ENCODE measurements at regions not wholly inside any gene's neighbourhood (a gene's known extent, or its start where the extent isn't known, plus 50 kb on each side); places are given as distances from the start of the nearest gene placed in this dataset.

- no peak overlapping the region for H3K4me3 Mint-ChIP-seq
- peaks cover 23% of the 10 kb centered on the region for H3K27me3 Mint-ChIP-seq (ENCODE audit: low read depth)
- ATAC-seq (no peak), DNase-seq (ENCODE audit: low spot score) (no peak)
- CTCF ChIA-PET, result no interaction called here
- H3K9me3 Mint-ChIP-seq, result 0 out of 2 replicates have a peak, but pooled peaks cover 2% of the 10 kb centered on the region
- peaks cover 7% of the 10 kb centered on the region for H3K4me1 Mint-ChIP-seq
- POLR2A ChIA-PET, result no interaction called here
- H3K27ac Mint-ChIP-seq, result no peak overlapping the region
- no peaks in the 10 kb centered on the region for H3K36me3 Mint-ChIP-seq
- TF ChIP-seq ATF1 (CRISPR knock-in tag; IDR thresholded peaks at IDR 0.05), result no peak
- no peak for TF ChIP-seq FOXP1 (CRISPR knock-in tag; IDR thresholded peaks at IDR 0.05; ENCODE audit: borderline replicate concordance)
- no peak for TF ChIP-seq CBFB (CRISPR knock-in tag; IDR thresholded peaks at IDR 0.05; ENCODE audit: low read depth)
- TF ChIP-seq ZNF219 (CRISPR knock-in tag; IDR thresholded peaks at IDR 0.05; ENCODE audit: borderline replicate concordance), result no peak
- TF ChIP-seq ZNF396 (CRISPR knock-in tag; IDR thresholded peaks at IDR 0.05; ENCODE audit: borderline replicate concordance), result no peak
- no peak for TF ChIP-seq AR (CRISPR knock-in tag; IDR thresholded peaks at IDR 0.05)
- TF ChIP-seq USF2 (CRISPR knock-in tag; IDR thresholded peaks at IDR 0.05), result no peak
- TF ChIP-seq ZNF232 (CRISPR knock-in tag; IDR thresholded peaks at IDR 0.05), result no peak
- TF ChIP-seq MYBL2 (CRISPR knock-in tag; IDR thresholded peaks at IDR 0.05), result no peak
- TF ChIP-seq CTCF (IDR thresholded peaks at IDR 0.05), result no peak
- no peak for TF ChIP-seq ZBTB43 (CRISPR knock-in tag; IDR thresholded peaks at IDR 0.05)
- no peak for TF ChIP-seq CDX4 (CRISPR knock-in tag; IDR thresholded peaks at IDR 0.05; ENCODE audit: borderline replicate concordance)
- TF ChIP-seq ATF2 (CRISPR knock-in tag; IDR thresholded peaks at IDR 0.05; ENCODE audit: borderline replicate concordance, low read depth), result no peak
- TF ChIP-seq ARID4B (CRISPR knock-in tag; IDR thresholded peaks at IDR 0.05; ENCODE audit: borderline replicate concordance), result no peak
- TF ChIP-seq ELF4 (CRISPR knock-in tag; IDR thresholded peaks at IDR 0.05; ENCODE audit: low read depth), result no peak
- TF ChIP-seq PRDM15 (CRISPR knock-in tag; IDR thresholded peaks at IDR 0.05), result no peak
- TF ChIP-seq MLX (CRISPR knock-in tag; IDR thresholded peaks at IDR 0.05), result no peak
These were observed 62.7 kb downstream of the IGF2 start for GRCh38 chr11:2076441-2076840.
